NCI-H69 (cell line): ENCODE measurements at regions not wholly inside any gene's neighbourhood (a gene's known extent, or its start where the extent isn't known, plus 50 kb on each side); places are given as distances from the start of the nearest gene placed in this dataset.

Experiments
- DNase-seq: peaks from one replicate; lab custom pipeline; 2025; lab: John Stamatoyannopoulos, UW

- DNase-seq: peak; percentile 12
Observed at GRCh38 chr2:47690132-47690531, 92.8 kb upstream of the MSH6 start.

- peak; percentile 29 for DNase-seq
Observed at GRCh38 chr2:47689118-47689517, 93.8 kb upstream of the MSH6 start.

GRCh38 chr2:47688561-47688960, 94.4 kb upstream of the MSH6 start:
- DNase-seq: peak; percentile 76

- no peak for DNase-seq
Observed at GRCh38 chr2:47687856-47688255, 95.1 kb upstream of the MSH6 start.

- DNase-seq: no peak
Observed at GRCh38 chr2:47686018-47686417, 96.9 kb upstream of the MSH6 start.

- DNase-seq: no peak
Observed at GRCh38 chr2:47682216-47682749, 100.7 kb upstream of the MSH6 start.

GRCh38 chr2:47676261-47676926, 105.6 kb upstream of the KCNK12 start:
- no peak for DNase-seq

- DNase-seq: no peak
Observed at GRCh38 chr2:47675196-47675825, 104.5 kb upstream of the KCNK12 start.

- DNase-seq: no peak
Observed at GRCh38 chr2:47666332-47666731, 95.5 kb upstream of the KCNK12 start.

GRCh38 chr2:47664817-47665216, 94.0 kb upstream of the KCNK12 start:
- peak; percentile 19 for DNase-seq

- no peak for DNase-seq
Observed at GRCh38 chr2:47662552-47662951, 91.8 kb upstream of the KCNK12 start.

- DNase-seq: no peak
Observed at GRCh38 chr2:47661310-47661709, 90.5 kb upstream of the KCNK12 start.

GRCh38 chr2:47660168-47660567, 89.4 kb upstream of the KCNK12 start:
- DNase-seq: peak; percentile 72

- no peak for DNase-seq
Observed at GRCh38 chr2:47658646-47659320, 88.0 kb upstream of the KCNK12 start.

GRCh38 chr2:47657886-47658489, 87.2 kb upstream of the KCNK12 start:
- DNase-seq: no peak

- no peak for DNase-seq
Observed at GRCh38 chr2:47656715-47657600, 86.2 kb upstream of the KCNK12 start.

GRCh38 chr2:47655563-47655880, 84.7 kb upstream of the KCNK12 start:
- DNase-seq: peak; percentile 6

GRCh38 chr2:47654790-47655562, 84.2 kb upstream of the KCNK12 start:
- DNase-seq: peak; percentile 41

- peak; percentile 35 for DNase-seq
Observed at GRCh38 chr2:47653902-47654789, 83.4 kb upstream of the KCNK12 start.

GRCh38 chr2:47653036-47653435, 82.3 kb upstream of the KCNK12 start:
- no peak for DNase-seq
